Right atrium auricular region (tissue), 2 donors: ENCODE measurements at regions not wholly inside any gene's neighbourhood (a gene's known extent, or its start where the extent isn't known, plus 50 kb on each side); places are given as distances from the start of the nearest gene placed in this dataset.

Source experiments
- DNase-seq: peaks from one replicate; pipeline ENCODE4 v3.0.0-alpha.2; 2019; ENCODE audit warnings: low spot score
- H3K27ac ChIP-seq, 2 donors: fragments of 200-600 bp; sonication (generic); 1 replicate in 1 of 2; 2 replicates in 1 of 2; pipeline ENCODE4 v1.5.1; 2016 to 2019
- H3K27me3 ChIP-seq, 2 donors: fragments of 200-600 bp; sonication (generic); one replicate each; pipeline versions ENCODE4 v1.5.1 to v1.6.0; 2017 to 2019
- H3K36me3 ChIP-seq: fragments of 200-600 bp; sonication (generic); one replicate; pipeline ENCODE4 v1.5.1; 2016
- H3K4me1 ChIP-seq, 2 donors: fragments of 200-600 bp; sonication (generic); one replicate each; pipeline versions ENCODE4 v1.5.1 to v1.6.0; 2017 to 2019
- H3K4me3 ChIP-seq, 2 donors: fragments of 200-600 bp; sonication (generic); 1 replicate in 1 of 2; 2 replicates in 1 of 2; pipeline ENCODE4 v1.5.1; 2017 to 2019; ENCODE audit warnings: mild to moderate bottlenecking in 1 of 2, moderate library complexity in 1 of 2
- H3K9me3 ChIP-seq, 2 donors: fragments of 200-600 bp; sonication (generic); one replicate each; pipeline ENCODE4 v1.5.1; 2019
- TF ChIP-seq, protein P1 (sequence below), 2 donors: fragments of 200-600 bp; sonication (generic); IDR thresholded peaks; one replicate each; pipeline ENCODE4 v1.5.1; 2019; ENCODE audit warnings: antibody characterized with exemption in 2 of 2

DNA sequence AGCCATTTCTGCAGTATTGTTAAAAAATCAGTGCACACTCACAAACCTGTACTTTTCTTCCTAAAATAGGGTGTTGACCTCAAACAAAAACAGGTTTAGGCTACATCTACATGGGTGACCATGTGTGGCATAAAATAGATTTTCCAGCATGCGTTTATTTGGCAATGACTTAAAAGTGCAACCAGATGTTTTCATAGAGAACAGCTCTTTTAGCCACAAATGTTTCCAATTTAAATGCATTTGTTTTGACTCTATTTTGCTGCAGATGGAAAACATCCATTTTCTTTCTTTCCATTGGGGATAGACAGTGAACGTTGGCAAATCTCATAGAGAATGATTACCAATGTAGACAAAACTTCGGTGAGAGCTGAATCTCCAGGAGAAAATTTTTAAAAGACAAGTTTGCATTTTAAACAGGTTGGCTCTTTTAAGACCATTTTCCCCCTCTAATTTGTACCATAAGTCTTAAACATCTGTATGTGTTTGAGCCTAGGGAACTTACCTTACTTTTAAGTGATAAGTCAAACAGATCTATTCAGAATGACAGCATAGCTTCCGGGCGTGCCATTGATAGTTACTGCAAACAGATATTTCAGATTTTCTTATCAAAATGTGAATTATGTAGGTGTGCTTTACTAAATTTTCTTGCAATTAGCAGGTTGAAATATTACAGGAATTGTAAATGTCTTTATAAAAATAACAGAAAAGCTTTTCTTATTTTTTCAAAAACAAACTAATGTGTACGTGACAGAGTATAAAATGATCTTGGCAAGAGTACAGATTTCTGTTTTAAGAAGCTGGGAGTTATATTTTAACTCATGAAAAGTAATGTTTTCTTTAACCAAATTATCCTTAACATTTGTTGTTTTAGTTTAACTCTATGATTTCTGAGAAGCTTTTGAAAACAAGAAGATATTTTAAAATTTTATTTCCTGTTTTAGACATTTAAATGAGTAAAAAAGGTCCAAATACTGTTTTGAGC, 144.9 kb downstream of the HGF start:
- TF ChIP-seq, protein P1, sequence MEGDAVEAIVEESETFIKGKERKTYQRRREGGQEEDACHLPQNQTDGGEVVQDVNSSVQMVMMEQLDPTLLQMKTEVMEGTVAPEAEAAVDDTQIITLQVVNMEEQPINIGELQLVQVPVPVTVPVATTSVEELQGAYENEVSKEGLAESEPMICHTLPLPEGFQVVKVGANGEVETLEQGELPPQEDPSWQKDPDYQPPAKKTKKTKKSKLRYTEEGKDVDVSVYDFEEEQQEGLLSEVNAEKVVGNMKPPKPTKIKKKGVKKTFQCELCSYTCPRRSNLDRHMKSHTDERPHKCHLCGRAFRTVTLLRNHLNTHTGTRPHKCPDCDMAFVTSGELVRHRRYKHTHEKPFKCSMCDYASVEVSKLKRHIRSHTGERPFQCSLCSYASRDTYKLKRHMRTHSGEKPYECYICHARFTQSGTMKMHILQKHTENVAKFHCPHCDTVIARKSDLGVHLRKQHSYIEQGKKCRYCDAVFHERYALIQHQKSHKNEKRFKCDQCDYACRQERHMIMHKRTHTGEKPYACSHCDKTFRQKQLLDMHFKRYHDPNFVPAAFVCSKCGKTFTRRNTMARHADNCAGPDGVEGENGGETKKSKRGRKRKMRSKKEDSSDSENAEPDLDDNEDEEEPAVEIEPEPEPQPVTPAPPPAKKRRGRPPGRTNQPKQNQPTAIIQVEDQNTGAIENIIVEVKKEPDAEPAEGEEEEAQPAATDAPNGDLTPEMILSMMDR (IDR thresholded peaks at IDR 0.05): no peak
- Histone ChIP-seq H3K27me3 (no peaks in the 10 kb centered on the region), H3K4me1 (no peaks in the 10 kb centered on the region), H3K36me3 (no peaks in the 10 kb centered on the region), H3K4me3 (no peak overlapping the region), H3K9me3 (no peaks in the 10 kb centered on the region), H3K27ac (no peak overlapping the region)
- DNase-seq: no peak

DNA sequence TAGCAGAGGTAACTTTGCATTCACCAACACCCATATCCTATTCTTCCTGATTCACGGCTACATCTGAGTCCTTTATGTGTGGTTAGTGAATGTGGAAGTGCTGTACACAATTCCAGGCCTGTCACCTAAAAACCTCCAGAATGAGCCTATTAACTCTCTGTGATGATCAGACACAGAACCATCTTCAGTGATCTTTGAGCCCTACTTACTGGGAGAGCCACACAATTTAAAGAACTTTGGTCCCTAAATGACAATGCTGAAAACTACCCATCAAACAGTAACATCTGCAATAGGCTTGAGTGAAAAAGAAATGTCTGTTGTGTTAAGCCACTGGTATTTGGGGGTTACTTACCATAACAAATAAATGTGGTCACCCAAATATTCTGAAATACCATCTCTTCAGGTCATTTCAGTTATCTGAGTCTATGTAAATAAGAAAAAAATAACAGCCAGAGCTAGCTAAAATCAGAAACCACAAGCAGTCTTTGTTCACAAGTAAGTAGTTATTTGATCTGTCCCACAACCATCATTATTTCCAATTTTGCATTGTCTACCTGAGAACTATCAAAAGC, 145.7 kb downstream of the HGF start:
- no peak overlapping the region for H3K4me3 ChIP-seq
- no peak for DNase-seq
- H3K27me3 ChIP-seq: no peaks in the 10 kb centered on the region
- H3K4me1 ChIP-seq: no peaks in the 10 kb centered on the region
- H3K27ac ChIP-seq: no peak overlapping the region
- no peaks in the 10 kb centered on the region for H3K9me3 ChIP-seq
- H3K36me3 ChIP-seq: no peaks in the 10 kb centered on the region
- TF ChIP-seq, protein P1 (IDR thresholded peaks at IDR 0.05): no peak

DNA sequence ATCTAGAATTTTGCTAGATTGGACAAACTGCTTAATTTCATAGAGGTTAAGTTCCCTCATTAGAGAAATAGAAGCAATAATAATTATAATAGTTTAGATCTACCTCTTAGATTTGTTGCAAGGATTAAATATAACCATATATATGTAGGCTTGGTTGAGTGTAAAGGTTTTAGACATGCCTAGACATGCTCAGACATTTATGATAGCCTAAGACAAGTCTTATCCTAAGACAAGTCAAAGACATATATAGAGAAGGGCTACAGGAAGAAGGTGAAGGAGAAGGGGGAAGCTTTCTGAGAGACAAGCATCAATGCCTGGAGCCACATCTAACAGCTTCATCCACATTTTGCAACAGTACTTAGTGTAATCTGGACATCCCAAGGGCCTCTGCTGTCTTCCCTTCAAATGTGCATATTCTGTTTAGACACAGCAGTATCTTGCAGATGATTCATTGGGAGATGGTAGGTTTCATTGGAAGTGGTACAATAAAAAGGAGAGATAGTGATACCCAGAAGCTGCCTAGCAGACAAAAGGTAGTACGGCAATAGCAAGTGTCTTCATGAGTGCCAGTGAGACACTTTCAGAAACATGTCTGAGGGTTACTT, 146.5 kb downstream of the HGF start:
- Histone ChIP-seq H3K9me3 (no peaks in the 10 kb centered on the region), H3K4me3 (no peak overlapping the region), H3K36me3 (no peaks in the 10 kb centered on the region), H3K4me1 (no peaks in the 10 kb centered on the region), H3K27ac (no peak overlapping the region), H3K27me3 (no peaks in the 10 kb centered on the region)
- TF ChIP-seq, protein P1 (IDR thresholded peaks at IDR 0.05): no peak
- no peak for DNase-seq

DNA sequence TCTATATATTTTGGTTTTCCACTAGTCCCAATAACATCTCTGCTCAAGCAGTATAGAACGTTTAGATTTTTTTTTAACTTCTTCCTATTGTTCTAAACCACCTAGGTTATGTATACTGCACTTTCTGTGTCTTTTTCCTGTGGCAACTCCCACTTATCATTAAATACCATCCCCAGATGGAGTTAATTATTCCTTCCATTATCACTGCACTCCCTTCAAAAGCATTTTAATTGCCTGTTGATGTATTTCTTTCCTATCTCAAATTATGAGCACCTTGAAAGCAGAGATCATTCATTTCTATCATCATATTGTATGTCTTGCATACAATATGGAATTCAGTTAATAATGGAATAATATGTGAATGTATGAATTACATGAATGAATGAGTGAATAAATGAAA, 148.0 kb downstream of the HGF start:
- H3K27ac ChIP-seq: no peak overlapping the region

DNA sequence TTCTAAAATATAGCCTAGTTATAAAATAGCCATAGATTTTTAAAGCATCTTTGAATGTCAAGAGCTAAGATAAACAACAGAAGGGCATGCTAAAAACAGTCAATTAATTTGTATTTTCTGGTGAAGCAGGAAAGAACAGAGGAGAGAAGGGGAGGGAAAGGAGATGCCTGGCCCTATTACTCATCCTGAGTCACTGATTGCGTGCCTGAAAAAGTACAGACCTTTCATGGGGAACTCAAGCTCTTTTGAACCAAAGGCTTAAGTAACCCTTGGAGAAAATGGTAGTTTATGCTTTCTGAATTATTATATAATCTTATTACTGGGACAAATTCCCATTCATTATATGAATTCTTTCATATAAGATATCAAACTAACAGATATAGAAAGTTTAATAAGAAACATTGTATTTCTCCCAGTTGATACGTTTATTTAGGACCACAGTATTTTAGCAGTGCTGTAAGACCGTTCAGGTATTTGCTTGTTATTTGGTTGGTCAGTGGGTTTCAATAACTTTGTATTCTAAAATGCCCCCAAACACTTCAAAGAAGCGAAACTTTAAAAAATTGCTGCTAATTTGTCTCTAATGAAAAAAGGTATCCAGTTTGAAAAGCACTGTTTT, 151.3 kb downstream of the HGF start:
- no peak overlapping the region for H3K4me3 ChIP-seq
- TF ChIP-seq, protein P1 (IDR thresholded peaks at IDR 0.05): no peak
- no peak for DNase-seq
- no peaks in the 10 kb centered on the region for H3K36me3 ChIP-seq
- H3K27ac ChIP-seq: no peak overlapping the region
- no peaks in the 10 kb centered on the region for H3K4me1 ChIP-seq
- no peaks in the 10 kb centered on the region for H3K27me3 ChIP-seq
- H3K9me3 ChIP-seq: no peaks in the 10 kb centered on the region

More for the DNA sequence above, 148.0 kb downstream of the HGF start:
- Histone ChIP-seq H3K4me1 (no peaks in the 10 kb centered on the region), H3K9me3 (no peaks in the 10 kb centered on the region), H3K27me3 (no peaks in the 10 kb centered on the region), H3K36me3 (no peaks in the 10 kb centered on the region), H3K4me3 (no peak overlapping the region)
- TF ChIP-seq, protein P1 (IDR thresholded peaks at IDR 0.05): no peak
- DNase-seq: no peak
